Endothelial cell of umbilical vein (primary cell): ENCODE measurements at regions not wholly inside any gene's neighbourhood (a gene's known extent, or its start where the extent isn't known, plus 50 kb on each side); places are given as distances from the start of the nearest gene placed in this dataset.

Experiments
- POLR2A ChIP-seq: IDR thresholded peaks from 2 replicates; pipeline ENCODE4 v1.6.1; 2012; ENCODE audit warnings: low read depth, mild to moderate bottlenecking, control low read depth, low read length
- TF ChIP-seq, protein P1 (sequence below): IDR thresholded peaks from 2 replicates; pipeline ENCODE4 v1.6.1; 2011; ENCODE audit not compliant: insufficient read depth, insufficient read length

DNA sequence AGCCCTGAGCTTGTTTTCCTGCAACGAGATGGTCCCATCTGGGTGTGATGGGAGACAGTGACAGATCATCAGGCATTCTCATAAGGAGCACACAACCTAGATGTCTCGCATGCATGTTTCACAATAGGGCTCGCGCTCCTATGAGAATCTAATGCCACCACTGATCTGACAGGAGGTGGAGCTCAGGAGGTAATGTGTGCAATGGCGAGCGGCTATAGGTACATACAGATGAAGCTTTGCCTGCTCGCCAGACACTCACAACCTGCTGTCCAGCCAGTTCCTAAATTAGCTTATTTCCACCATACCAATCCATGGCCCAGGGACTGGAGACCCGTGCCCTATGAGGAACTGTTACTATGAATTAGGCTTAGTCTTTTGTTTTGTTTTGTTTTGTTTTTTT lies 55.3 kb upstream of the SLC30A5 start:
- TF ChIP-seq POLR2A = no peak
- TF ChIP-seq, protein P1, sequence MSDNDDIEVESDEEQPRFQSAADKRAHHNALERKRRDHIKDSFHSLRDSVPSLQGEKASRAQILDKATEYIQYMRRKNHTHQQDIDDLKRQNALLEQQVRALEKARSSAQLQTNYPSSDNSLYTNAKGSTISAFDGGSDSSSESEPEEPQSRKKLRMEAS = no peak
